Hindlimb muscle (tissue), 1 donor: ENCODE measurements at regions not wholly inside any gene's neighbourhood (a gene's known extent, or its start where the extent isn't known, plus 50 kb on each side); places are given as distances from the start of the nearest gene placed in this dataset.
"Not testable (repeated sequence)": the region's sequence is repeated elsewhere in the genome, so short reads cannot be mapped to it uniquely, and the experiment has no call there.

ENCODE experiments used
- DNase-seq: peaks from one replicate; pipeline ENCODE4 v3.0.0-alpha.2; 2013

DNA sequence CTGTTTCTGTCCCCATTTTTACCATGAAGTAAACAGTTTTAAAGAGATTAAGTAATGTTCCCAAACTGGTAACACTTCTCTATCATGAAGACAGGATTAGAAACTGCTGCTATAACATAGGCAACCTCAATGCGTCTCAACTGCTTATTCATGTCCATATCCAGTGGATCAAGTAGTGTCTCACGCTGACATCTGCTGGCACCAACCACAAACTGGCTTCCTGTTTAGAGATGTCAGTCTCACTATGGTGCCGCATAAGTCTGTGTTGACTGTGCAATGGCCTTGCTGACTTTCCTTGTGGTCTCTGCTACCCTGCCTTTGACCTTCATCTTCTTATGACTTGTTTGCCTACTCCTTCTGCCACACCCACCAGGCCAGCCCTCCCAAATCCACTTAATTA lies 369.6 kb upstream of the DPP6 start:
- no peak for DNase-seq

DNA sequence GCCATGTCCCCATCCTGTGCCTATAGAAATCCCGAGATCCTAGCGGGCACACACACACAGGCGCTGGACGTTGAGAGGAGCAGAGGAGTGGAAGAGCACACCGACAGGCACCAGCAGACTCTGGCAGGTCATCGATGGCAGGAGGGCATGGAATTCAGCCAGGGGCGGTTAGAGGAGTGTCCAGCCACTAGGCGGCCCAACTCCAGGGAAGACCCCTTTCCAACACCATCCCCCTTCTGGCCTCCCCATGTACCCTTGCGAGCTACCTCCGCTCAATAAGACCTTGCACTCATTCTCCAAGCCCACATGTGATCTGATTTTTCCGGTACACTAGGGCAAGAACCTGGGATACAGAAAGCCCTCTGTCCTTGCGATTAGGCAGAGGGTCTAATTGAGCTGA lies 356.0 kb upstream of the DPP6 start:
- no peak for DNase-seq

DNA sequence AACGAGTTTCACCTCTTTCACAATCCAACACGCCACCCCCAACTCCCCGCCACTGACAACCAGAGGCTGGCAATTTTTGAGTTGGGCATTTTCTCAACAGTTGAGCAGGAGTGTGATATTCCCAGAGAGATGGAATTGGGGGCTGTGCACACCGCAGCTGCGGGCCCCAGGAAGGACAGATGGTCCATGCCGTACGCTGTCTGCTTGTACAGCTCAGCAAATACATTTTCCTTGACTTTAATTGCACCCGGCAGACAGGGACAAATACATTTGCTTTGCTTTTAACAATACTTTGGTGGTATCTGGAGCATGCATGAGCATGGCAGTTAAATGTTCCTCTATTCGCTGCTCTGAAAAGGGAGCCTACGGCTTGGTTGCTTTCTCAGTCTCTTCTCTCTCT lies 354.2 kb upstream of the DPP6 start:
- no peak for DNase-seq

DNA sequence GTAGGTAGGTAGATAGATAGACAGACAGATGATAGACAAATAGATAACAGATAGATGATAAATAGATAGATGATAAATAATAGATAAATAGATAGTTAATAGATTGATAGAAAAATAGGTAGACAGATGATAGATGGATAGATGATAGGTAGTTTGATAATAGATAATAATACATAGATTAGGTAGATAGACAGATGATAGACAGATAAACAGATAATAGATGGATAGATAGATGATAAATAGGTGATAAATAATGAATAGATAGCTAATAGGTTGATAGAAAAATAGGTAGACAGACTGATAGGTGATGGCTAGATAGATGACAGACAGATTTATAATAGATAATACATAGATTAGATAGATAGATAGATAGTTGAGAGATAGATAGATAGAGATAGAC lies 350.5 kb upstream of the DPP6 start:
- no peak for DNase-seq

DNA sequence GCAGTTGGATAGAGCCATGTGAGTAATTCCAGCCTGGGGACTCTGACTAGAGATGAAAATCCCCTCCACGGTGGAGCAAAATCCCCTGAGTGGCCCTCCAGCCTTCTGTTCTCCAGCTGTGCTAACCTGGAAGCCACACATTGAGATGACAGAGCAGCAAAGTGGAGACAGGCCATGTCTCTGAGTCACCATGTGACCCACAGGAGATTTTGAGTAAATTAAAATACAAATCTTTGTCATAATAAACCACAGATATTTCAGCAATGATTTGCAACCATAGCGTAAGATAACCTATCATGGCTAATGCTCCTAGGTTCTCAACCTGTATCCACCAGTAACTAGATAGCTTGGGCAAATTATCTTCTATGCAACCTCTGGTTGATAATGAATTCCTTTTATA lies 328.3 kb upstream of the DPP6 start:
- not testable (repeated sequence) for DNase-seq

DNA sequence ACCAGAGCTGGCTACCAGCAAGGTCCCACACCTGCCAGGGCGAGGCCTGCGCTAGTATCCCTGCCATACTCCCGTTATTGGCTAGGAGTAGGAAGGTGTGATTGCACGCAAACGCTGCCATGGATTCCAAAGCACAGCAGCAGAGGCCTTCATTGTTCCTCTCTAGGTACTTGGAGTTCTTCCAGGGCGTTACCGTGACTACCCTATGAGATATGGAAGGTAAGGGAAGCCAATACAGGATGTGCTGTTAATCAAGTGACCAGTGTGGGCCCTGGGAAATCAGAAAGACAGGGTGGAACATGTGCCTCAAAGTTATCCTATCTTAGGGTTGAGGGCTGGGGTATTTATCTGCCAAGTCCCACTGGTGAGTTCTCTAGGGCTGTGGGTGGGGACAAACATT lies 320.7 kb upstream of the DPP6 start:
- DNase-seq: not testable (repeated sequence)

DNA sequence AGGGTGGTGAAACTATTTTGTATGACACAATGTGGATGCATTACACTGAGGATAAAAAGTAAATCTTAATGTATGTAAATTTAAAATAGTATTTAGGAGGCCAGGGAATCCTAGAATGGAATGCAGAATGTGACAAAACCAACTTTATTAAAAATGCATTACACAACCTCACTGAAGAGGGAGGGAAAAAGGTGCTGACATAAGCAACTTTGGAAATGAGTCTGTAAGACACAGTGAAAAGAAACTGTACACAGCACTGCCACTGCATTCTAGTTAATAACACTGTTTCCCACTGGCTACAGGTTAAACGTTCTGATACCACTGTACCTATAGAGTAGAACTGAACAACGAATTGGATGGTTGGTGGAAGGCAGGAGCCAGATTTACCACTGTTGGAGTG lies 308.8 kb upstream of the DPP6 start:
- DNase-seq: not testable (repeated sequence)

DNA sequence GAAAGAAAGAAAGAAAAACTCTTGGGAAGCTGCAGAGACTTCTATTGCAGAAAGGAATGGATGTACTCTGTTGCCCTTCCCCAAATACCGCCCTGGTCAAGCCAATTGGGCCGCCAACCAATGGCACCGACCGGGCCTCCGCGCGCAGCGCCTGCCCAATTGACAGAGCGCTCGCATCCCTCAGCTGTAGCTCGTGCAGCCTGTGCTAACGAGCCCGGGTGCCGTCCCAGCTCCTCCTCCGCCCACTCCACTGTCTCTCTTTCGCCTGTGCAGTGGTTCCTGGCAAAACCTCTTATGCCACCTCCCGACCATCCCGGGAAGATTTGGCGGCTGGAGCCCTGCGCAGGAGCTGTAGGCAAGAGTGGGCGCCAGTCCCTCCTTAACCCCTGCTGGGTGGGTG lies 304.2 kb upstream of the DPP6 start:
- not testable (repeated sequence) for DNase-seq

DNA sequence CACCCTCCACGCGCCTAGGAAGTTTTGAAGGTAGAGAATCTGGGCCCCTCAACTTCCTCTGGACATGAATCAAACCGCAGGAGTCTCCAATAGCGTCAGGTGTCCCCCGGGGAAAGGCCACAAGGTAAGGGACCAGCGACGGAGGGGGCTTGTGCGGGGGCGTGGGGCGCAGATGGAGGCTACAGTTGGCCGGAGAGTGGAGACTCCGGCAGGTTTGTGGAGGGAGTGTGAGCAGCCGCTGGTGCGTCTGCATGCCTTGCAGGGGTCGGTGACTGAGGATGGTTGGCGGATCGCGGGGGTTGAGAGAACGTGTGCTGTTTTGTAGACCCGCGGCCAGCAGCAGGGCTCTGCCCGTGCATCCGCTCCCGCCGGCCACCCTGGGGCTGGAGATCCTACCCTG lies 303.3 kb upstream of the DPP6 start:
- DNase-seq: not testable (repeated sequence)

DNA sequence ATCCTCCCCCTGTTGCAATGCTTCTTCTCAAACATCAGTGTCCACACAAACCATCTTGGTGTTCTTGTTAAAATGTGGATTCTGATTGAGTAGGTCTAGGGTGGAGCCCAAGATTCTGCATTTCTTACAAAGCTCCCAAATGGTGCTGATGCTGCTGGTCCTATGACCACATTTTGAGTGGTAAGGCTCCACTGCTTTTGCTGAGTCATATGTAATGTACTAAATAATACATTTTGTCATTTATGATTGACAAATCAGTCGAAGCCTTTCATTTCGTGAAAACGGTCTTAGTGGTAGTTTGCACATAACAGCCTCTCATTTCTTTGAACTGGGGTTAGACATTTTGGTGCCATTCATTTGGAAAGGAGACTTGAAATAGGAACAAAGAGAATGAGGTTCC lies 286.3 kb upstream of the DPP6 start:
- DNase-seq: not testable (repeated sequence)

DNA sequence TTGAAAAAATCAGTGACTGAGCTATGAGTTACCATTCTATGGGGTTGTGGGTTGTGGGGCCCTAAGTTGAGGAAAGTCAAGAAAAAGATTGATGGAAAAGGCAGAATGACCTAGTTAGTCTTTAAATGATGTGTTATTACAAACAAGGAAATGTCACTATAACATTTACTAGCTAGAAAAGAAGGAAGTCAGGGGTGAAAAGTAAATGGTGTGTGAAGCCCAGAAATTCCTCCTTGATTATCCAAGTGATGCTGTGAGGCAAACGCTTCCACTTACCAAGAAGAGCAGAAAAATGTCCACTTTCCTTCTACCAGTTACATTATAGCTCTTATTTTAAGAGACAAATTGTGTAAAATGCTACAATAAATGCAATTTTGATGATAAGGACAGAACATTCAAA lies 285.3 kb upstream of the DPP6 start:
- not testable (repeated sequence) for DNase-seq

DNA sequence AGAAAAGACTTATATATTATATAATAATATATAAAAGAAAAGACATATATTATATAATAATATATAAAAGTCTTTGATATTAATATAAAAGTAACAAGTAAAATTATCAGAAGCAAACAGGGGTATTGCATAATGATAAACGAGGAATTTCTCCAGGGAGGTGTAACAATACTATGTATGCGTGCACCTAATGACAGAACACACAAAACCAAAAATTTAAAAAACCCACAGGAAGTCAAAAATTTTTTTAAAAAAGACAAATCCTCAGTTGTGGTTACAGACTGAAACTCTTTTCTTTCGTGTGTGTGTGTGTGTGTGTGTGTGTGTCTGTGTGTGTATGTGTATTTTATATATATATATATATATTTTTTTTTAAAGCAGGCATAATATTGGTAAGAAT lies 279.2 kb upstream of the DPP6 start:
- no peak for DNase-seq

DNA sequence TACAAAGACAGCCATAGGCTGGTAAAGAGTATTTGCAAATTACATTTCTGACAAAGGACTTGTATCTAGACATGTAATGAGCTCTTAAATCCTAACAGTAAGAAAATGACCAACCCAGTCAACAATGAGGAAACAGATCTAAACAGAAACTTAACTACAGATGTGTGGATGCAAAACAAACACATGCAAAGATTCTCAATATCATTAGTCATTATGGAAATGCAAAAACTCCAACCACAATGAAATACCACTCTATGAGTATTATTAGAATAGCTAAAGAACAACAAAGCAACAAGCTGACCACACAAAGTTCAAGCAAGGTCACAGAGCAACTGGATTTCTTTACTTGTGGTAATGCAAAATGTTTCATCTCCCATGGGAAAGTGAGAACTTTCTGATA lies 275.3 kb upstream of the DPP6 start:
- not testable (repeated sequence) for DNase-seq

DNA sequence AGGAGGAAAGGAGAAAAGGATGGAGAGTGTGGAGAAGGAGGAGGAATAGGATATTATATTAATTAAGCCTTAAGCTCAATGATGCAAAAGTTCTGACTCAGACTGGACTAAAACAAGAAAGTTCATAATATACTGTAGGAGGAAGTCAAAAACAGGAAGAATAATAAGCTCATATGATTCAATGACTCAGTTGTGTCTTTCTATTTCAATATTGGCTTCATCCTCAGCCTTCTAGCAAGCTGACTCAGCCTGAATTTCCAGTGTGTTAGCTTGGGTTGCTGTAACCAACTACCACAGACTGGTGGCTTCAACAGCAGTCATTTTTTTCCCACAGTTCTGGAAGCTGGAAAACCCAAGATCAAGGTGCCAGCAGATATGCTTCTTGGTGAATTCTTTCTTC lies 254.8 kb upstream of the DPP6 start:
- DNase-seq: not testable (repeated sequence)

DNA sequence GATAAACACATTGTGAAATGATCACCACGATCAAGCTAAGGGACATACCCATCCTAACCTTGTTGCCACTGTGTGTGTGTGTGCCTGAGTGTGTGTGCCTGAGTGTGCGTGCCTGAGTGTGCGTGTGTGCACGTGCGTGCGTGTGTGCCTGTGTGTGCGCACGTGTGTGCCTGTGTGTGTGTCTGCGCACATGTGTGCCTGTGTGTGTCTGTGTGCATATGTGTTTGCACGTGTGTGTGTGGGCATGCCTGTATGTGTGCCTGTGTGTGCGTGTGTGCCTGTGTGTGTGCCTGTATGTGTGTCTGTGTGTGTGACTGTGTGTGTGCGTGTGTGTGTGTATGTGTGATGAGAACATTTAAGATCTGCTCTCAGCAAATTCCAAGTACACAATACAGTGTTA lies 244.1 kb upstream of the DPP6 start:
- no peak for DNase-seq

DNA sequence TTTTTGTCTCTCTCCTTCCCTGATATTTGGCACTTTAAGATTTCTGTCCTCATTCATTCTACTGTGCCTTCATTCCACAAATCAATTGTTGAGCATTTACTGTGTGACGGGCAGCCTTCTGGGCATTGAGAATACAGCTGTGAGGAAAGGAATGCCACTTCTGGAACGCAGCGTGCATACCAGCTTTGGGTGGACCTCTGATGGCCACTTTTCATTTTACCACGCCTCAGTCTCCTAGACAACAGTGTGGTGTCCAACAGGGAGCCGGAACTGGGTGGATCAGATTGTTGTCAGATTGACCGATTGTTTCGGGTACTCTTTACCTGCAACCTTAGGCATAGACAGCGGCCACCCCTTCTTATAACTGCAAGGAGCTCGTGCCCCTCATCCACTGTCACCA lies 222.7 kb upstream of the DPP6 start:
- no peak for DNase-seq

DNA sequence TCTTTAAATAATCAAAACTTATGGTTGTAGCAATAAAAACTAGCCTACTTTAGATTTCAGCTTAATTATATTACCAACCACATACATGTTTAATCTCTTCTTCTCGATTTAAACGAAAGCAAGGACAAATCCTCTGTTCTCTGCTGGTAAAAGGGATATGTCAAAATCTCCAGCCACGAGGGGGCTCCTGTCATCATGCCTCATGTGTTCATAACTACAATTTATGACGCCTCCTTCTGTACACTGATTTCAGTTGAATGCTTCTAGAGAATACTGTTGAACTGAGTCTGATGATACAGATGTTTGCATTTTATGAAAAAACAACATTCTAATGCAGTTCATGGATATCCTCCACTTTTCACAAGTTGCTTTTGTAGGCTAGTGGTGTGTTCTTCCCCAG lies 220.0 kb upstream of the DPP6 start:
- DNase-seq: no peak

DNA sequence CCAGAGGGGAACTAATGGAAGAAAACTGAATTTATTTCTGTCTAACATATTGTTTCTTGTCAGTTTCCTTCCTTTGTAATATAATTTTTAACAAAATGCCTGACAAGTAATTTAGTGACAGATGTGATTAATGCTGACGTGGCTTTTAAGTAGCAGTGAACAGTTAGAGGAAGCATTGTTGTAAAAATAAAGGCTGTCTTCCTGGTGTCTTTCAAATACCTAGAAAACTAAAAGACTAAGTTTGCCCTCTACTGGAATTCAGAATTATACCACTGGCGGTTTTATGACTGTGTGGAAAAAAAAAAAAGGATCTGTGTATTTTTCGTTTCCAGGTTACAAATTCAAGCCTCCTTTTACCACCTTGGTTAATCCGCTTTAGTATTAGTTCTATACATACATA lies 217.1 kb upstream of the DPP6 start:
- no peak for DNase-seq

DNA sequence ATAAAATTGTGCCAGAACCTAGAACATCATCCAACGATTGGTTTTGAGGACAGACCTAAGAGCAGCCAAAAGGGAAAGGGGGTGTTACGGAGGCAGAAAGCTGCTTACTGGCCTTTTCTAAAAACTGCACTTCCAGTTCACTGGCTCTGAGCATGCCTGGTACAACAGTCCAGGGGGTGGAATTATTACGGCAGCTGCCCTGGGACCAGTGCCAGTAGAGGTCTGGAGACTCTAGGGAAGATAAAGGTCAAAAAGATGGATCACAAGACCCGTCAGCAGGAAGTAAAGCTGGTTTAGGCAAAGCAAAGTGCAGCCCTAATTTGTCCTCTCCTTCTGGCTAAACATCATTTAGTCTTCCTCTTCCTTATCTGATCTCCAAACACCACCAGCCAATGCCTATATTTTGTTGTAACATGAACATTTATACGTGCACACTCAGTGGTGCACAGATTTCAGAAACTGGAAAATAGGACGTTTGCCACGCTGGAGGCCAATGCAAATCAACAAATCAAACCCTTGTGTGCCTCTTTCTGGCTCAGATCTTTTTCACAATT lies 216.4 kb upstream of the DPP6 start:
- no peak for DNase-seq

DNA sequence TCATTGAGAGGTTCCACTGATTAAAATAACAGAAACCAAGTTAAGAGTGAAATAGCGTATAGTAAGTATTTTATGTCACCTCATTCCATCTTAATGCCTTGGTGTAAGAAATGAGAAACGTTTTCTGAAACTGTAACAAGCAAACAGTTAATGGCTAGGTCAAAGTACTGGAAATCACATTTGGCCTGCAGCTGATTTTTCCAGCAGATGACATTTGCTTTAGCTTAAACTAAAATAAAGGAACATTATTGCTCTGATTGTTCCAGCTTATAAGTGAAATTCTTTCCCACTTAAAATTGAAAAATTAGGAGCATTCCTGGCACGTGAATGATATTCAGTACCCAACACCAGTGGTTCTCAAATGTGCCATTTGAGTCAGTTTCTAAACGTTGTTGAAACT lies 213.6 kb upstream of the DPP6 start:
- peak; percentile 68 for DNase-seq

DNA sequence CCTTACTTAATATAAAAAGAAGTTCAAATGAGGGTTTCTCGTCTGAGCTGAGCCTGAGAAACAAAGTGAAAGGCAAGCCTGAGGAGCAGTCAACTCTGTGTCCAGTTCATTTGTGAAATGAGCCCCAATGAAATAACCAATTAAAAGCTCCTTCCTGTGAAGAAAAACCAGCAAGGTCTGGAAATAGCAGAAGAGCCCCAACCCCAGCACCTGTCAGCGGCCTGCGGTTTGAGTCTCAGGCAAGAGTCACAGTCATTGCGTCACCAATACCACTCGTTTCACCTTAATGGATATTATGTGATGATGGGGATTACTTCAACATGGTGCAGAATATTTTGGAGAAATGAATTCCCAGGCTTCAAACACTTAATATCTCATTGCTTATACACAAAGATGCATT lies 211.3 kb upstream of the DPP6 start:
- DNase-seq: no peak

DNA sequence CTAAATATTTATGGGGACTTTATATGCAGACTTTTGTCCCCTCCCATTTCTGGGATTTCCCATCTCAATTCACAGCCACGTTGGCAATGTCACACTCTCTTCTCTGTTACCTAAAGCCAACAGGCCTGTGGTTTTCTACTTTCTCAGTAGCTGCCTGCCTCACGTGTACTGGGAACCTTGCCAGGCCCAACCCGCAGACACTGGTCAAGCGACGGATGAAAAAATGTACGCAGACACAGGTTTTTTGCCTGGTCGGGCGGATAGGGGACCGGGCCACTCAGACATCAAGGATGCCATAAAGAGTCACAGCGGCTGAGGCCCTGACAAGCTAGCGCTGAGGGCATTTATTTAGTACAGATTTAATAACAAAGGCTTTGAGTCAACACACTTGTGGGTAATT lies 204.4 kb upstream of the DPP6 start:
- DNase-seq: no peak

DNA sequence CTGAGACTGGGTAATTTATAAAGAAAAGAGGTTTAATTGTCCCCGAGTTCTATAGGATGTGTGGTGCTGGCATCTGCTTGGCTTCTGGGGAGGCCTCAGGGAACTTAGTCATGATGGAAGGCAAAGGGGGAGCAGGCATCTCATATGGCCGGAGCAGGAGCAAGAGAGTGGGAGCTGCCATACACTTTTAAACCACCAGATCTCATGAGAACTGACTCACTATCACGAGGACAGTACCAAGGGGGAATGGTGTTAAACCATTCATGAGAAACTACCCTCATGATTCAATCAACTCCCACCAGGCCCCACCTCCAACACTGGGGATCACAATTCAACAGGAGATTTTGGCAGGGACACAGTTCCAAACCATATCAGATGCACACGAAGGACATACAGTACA lies 199.9 kb upstream of the DPP6 start:
- DNase-seq: no peak

DNA sequence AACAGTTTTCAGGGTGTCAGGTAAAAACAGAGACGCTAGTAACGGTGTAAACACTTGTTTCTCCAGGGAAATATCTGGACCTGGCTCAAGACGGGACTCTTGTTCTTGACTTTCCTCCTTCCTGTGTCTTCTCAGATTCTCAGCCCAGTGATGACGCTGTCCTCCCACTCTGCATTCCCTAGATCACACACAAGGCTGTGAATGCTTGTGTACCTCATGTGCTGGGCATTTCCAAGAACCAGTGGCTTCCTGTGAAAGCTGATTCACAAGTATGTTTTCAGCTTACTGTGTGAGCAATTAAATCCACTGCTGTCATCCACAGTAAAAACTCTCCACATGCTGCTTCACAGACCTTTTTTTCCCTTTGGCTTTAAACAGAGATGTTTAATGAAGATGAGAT lies 193.8 kb upstream of the DPP6 start:
- peak; percentile 26 for DNase-seq

DNA sequence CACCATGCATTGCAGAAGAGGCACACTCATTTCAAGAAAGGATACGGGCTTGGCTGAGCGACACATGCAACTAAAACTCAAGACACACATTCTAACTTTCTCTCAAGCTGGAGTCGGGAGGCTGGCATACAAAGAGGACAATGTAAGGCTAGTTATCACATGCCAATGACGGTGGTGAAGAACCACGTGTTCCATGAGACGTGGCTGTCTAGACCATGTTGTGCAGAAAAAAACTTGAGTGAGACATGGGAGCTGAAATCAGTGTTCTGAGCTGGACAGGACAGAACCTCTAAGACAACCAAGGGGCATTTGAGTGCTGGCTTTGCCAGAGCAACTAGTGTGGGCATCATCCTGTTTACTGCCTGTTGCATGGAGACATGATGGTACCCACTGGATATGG lies 193.0 kb upstream of the DPP6 start:
- DNase-seq: no peak
